ENCODE measurements at regions not wholly inside any gene's neighbourhood (a gene's known extent, or its start where the extent isn't known, plus 50 kb on each side); places are given as distances from the start of the nearest gene placed in this dataset.

DNA sequence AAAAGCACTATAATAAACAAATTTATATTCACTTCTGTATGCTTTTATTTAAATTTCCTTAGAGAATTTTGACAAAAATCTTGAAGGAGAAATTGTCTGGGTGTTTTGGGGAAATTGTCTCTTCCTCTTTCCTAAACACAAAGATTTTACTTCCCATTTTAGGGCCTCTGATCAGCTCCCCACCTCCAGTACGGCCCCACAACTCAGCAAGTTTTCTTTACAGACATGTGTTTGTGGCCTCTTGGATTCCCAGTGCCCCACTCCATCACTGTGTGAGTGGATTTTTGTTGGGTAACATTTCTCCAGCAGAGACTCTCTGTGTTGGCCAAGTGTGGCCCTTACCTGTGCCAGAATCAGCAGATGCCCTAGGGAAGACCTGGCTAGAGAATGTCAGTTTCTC lies 182.8 kb upstream of the CDC14C start:
- no peak overlapping the region for H2AFZ ChIP-seq (ENCODE audit: low read depth)
- WGBS (ENCODE audit: low lambda C conversion rate): 0% methylated on average over 1 of the region's 1 CpG
- H3K4me1 ChIP-seq (ENCODE audit: control insufficient read depth in 1 of 2, insufficient read depth in 2 of 2, low read depth in 1 of 2, low read length in 1 of 2): no peaks in the 10 kb centered on the region
- H3K27me3 ChIP-seq (ENCODE audit: insufficient read depth): no peaks in the 10 kb centered on the region
- peaks cover 8% of the 10 kb centered on the region; the same call in 1 of the 2 replicates for H3K9me2 ChIP-seq
- no peak overlapping the region for H3K4me3 ChIP-seq (ENCODE audit: low read depth in 2 of 2, low read length in 1 of 2)
- H3K36me3 ChIP-seq (replicated peaks in 1 of 2; ENCODE audit: control insufficient read depth in 1 of 2, insufficient read depth in 2 of 2, low read length in 1 of 2): no peaks in the 10 kb centered on the region
- H3F3A ChIP-seq (replicated peaks; ENCODE audit: insufficient read depth): no peaks in the 10 kb centered on the region
- no peaks in the 10 kb centered on the region for H3K9me3 ChIP-seq
- no peaks in the 10 kb centered on the region for H4K20me1 ChIP-seq (ENCODE audit: insufficient read depth)
- no peak overlapping the region for H3K27ac ChIP-seq (ENCODE audit: low read depth in 2 of 2, low read length in 1 of 2)
- no peak for DNase-seq
- no peaks in the 10 kb centered on the region for H3K79me2 ChIP-seq (ENCODE audit: insufficient read depth)
- TF ChIP-seq IRF3 (IDR thresholded peaks at IDR 0.05; ENCODE audit: low read depth, low read length): no peak
- TF ChIP-seq PBX3 (IDR thresholded peaks at IDR 0.05): no peak
- TF ChIP-seq, protein P1, sequence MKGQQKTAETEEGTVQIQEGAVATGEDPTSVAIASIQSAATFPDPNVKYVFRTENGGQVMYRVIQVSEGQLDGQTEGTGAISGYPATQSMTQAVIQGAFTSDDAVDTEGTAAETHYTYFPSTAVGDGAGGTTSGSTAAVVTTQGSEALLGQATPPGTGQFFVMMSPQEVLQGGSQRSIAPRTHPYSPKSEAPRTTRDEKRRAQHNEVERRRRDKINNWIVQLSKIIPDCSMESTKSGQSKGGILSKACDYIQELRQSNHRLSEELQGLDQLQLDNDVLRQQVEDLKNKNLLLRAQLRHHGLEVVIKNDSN (IDR thresholded peaks at IDR 0.05; ENCODE audit: borderline replicate concordance, low read depth): no peak
- no peak overlapping the region for H3K4me2 ChIP-seq
- POLR2A ChIA-PET: no interaction called here
- CTCF ChIA-PET: no interaction called here
- H3K9ac ChIP-seq: no peak overlapping the region

DNA sequence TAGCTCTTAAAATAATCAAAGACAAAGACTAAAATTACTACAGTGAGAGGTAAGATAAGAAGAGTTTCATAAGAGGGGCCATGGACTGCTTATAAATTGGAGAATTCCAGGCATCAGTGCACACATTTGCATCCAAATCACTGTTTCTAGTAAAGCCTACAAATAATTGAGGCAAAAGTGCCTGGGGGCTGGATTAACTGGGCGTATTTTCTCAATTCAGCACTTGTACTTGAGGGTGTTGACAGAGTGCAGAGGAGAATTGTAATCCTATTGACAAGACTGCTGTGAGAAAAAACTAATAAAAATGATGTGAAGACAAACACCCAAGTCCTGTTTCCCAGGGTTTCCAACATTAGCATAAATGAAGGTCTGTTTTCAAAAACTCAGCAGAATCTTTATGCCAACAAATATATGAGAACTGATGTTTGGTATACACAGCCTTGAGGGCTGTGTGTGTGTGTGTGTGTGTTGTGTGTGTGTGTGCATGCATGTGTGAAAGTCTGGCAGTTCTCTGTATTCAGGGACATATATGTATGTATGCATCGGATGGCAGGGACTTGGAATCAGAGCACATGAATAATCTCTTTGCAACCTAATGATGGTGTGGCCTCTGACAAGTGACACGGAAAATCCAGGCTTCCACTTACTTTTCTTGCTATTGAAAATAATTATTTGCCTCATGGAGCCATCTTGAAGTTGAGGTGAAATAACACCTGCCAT lies 182.1 kb upstream of the CDC14C start:
- Histone ChIP-seq H3K27me3 (ENCODE audit: insufficient read depth) (no peaks in the 10 kb centered on the region), H3K9me3 (no peaks in the 10 kb centered on the region), H3K36me3 (replicated peaks in 1 of 2; ENCODE audit: control insufficient read depth in 1 of 2, insufficient read depth in 2 of 2, low read length in 1 of 2) (no peaks in the 10 kb centered on the region), H3K79me2 (ENCODE audit: insufficient read depth) (no peaks in the 10 kb centered on the region), H3K4me1 (ENCODE audit: control insufficient read depth in 1 of 2, insufficient read depth in 2 of 2, low read depth in 1 of 2, low read length in 1 of 2) (no peaks in the 10 kb centered on the region), H3K27ac (ENCODE audit: low read depth in 2 of 2, low read length in 1 of 2) (no peak overlapping the region), H3K9me2 (peaks cover 8% of the 10 kb centered on the region; the same call in 1 of the 2 replicates), H4K20me1 (ENCODE audit: insufficient read depth) (no peaks in the 10 kb centered on the region), H3K4me2 (no peak overlapping the region), H3F3A (replicated peaks; ENCODE audit: insufficient read depth) (no peaks in the 10 kb centered on the region), H3K9ac (no peak overlapping the region), H2AFZ (ENCODE audit: low read depth) (no peak overlapping the region), H3K4me3 (ENCODE audit: low read depth in 2 of 2, low read length in 1 of 2) (no peak overlapping the region)
- TF ChIP-seq PBX3 (IDR thresholded peaks at IDR 0.05) (no peak), TAF1 (IDR thresholded peaks at IDR 0.05; ENCODE audit: borderline replicate concordance, low read depth, low read length) (no peak), FOSL2 (IDR thresholded peaks at IDR 0.05; ENCODE audit: borderline replicate concordance, low read depth) (no peak), SIN3A (IDR thresholded peaks at IDR 0.05; ENCODE audit: borderline replicate concordance, low read depth, low read length) (no peak), NRF1 (IDR thresholded peaks at IDR 0.05; ENCODE audit: low read depth, low read length) (no peak), FOXM1 (IDR thresholded peaks at IDR 0.05; ENCODE audit: low read depth) (no peak), POLR2AphosphoS5 (IDR thresholded peaks at IDR 0.05; ENCODE audit: low read depth, low read length) (no peak), YY1 (IDR thresholded peaks at IDR 0.05; ENCODE audit: low read depth) (no peak), GABPA (IDR thresholded peaks at IDR 0.05; ENCODE audit: low read depth) (no peak), MXI1 (IDR thresholded peaks at IDR 0.05; ENCODE audit: low read depth, low read length) (no peak), CHD2 (IDR thresholded peaks at IDR 0.05; ENCODE audit: low read length, partially characterized antibody) (no peak), CTCF (IDR thresholded peaks at IDR 0.05) (no peak), ELF1 (IDR thresholded peaks at IDR 0.05) (no peak), FOXJ3 (CRISPR knock-in tag; IDR thresholded peaks at IDR 0.05) (no peak), NFIC (IDR thresholded peaks at IDR 0.05; ENCODE audit: borderline replicate concordance) (no peak), RAD21 (IDR thresholded peaks at IDR 0.05; ENCODE audit: low read length) (no peak)
- TF ChIP-seq, protein P1 (IDR thresholded peaks at IDR 0.05; ENCODE audit: borderline replicate concordance, low read depth): no peak
- ChIA-PET CTCF (no interaction called here), POLR2A (no interaction called here)
- WGBS (ENCODE audit: low lambda C conversion rate): 3% methylated on average over 3 of the region's 3 CpGs
- no peak for DNase-seq

Data from SK-N-SH (cell line).